Natural killer cell treated with Interleukin-12 subunit alpha and Interleukin-12 subunit beta and Interleukin-15 and Interleukin-18, amount 100 ng/mL, for 72 hours (primary cell): ENCODE measurements at regions not wholly inside any gene's neighbourhood (a gene's known extent, or its start where the extent isn't known, plus 50 kb on each side); places are given as distances from the start of the nearest gene placed in this dataset.
A peak's percentile ranks its signal among the peaks of the same experiment; 100 is the strongest.
"Not testable (repeated sequence)": the region's sequence is repeated elsewhere in the genome, so short reads cannot be mapped to it uniquely, and the experiment has no call there.

Source experiments
- ATAC-seq, 2 donors: fragments of 150-1000 bp; cut with Tn5 transposase in 1 of 2; sonication (Bioruptor Pico), chemical (Tn5 transposase) in 1 of 2; 2 replicates each; pipeline ENCODE4 v1.10.0; 2021
- DNase-seq: peaks from one replicate; pipeline ENCODE4 v3.0.0; 2022; ENCODE audit warnings: low spot score
- H3K27ac Mint-ChIP-seq, 2 donors: 1 replicate in 1 of 2; 2 replicates in 1 of 2; pipeline ENCODE4 v1.8.0; 2022; ENCODE audit warnings: mixed read lengths in 2 of 2, mild to moderate bottlenecking in 1 of 2, moderate library complexity in 1 of 2
- H3K27me3 Mint-ChIP-seq, 2 donors: 1 replicate in 1 of 2; 2 replicates in 1 of 2; pipeline ENCODE4 v1.8.0; 2022; ENCODE audit warnings: mixed read lengths in 2 of 2
- H3K36me3 Mint-ChIP-seq: one replicate; pipeline ENCODE4 v1.8.0; 2022; ENCODE audit warnings: mixed read lengths
- H3K4me1 Mint-ChIP-seq, 2 donors: 1 replicate in 1 of 2; 2 replicates in 1 of 2; pipeline ENCODE4 v1.8.0; 2022; ENCODE audit warnings: low read depth in 2 of 2, mixed read lengths in 2 of 2, mild to moderate bottlenecking in 1 of 2
- H3K4me3 Mint-ChIP-seq: one replicate; pipeline ENCODE4 v1.8.0; 2022; ENCODE audit warnings: mixed read lengths
- H3K9me3 Mint-ChIP-seq: 2 replicates; pipeline ENCODE4 v1.8.0; 2022; ENCODE audit warnings: mixed read lengths

- Mint-ChIP-seq H3K36me3 (no peaks in the 10 kb centered on the region), H3K27ac (no peak overlapping the region), H3K27me3 (no peaks in the 10 kb centered on the region), H3K9me3 (no peaks in the 10 kb centered on the region), H3K4me3 (no peak overlapping the region), H3K4me1 (no peaks in the 10 kb centered on the region)
- DNase-seq, result no peak
- ATAC-seq, result no peak
Observed at GRCh38 chr21:22791986-22792560, 1793.9 kb downstream of the NCAM2 start.

DNA sequence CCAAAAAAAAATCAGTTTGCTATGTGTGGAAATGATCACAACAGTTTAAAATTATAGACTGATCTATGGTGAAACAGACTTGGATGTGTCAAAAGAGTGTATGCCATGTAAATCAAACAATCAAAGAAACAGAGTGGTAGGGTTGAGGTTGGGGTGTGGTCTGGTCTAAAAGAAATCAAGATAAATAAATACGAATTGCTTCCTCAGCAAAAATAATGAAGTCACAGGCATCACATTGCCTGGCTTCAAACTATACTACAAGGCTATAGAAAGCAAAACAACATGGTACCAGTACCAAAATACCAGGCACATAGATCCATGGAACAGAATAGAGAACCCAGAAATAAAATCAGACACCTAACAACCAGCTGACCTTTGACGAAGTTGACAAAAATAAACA is 1796.9 kb downstream of the NCAM2 start:
- DNase-seq (no peak), ATAC-seq (no peak)
- Mint-ChIP-seq H3K4me3 (no peak overlapping the region), H3K4me1 (no peaks in the 10 kb centered on the region), H3K36me3 (no peaks in the 10 kb centered on the region), H3K9me3 (no peaks in the 10 kb centered on the region), H3K27ac (no peak overlapping the region), H3K27me3 (no peaks in the 10 kb centered on the region)

DNA sequence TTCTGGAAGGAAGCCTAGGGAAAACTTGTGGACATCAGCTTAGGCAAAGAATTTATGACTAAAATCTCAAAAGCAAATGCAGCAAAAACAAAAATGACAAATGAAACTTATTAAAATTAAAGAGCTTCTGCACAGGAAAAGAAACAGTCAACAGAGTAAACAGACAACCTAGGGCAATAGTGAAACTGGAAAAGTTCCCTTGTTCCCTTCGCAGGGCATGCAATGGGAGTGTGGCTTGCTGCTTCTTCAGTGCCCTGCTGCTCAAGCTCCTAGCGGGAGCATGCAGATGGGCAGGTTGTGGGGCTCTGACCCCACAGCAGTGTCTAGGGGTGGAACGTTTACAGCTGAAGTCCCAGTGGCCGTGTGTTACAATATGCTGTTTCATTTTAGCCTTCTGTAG is 1797.4 kb downstream of the NCAM2 start:
- H3K4me1 Mint-ChIP-seq, result no peaks in the 10 kb centered on the region
- ATAC-seq, result no peak
- no peaks in the 10 kb centered on the region for H3K9me3 Mint-ChIP-seq
- H3K27ac Mint-ChIP-seq, result no peak overlapping the region
- DNase-seq, result no peak
- H3K36me3 Mint-ChIP-seq, result no peaks in the 10 kb centered on the region
- no peaks in the 10 kb centered on the region for H3K27me3 Mint-ChIP-seq
- H3K4me3 Mint-ChIP-seq, result no peak overlapping the region

DNA sequence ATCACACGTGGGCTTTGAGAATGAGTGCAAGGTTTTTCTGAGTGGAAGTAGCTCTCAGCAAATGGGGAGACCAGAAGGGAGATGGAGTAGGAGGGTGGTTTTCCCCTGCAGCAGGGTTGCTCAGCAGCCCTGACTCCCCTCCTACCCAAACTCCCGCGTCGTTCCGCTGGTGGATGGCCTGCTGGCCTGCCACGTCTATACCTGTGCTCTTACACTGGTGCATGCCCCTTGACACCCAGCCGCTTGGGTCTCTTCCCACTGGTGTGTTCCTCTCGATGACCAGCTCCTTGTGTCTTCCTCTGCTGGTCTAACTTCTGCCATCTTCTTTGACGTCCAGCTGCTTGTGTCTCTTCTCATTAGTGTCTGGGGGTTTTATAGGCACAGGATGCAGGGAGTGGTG is 1797.9 kb downstream of the NCAM2 start:
- Mint-ChIP-seq H3K4me3 (no peak overlapping the region), H3K27ac (no peak overlapping the region), H3K9me3 (no peaks in the 10 kb centered on the region), H3K4me1 (no peaks in the 10 kb centered on the region), H3K27me3 (no peaks in the 10 kb centered on the region), H3K36me3 (no peaks in the 10 kb centered on the region)
- ATAC-seq (peak in 1 of 2 donors; percentile 24), DNase-seq (peak; percentile 35)

- H3K27ac Mint-ChIP-seq, result no peak overlapping the region
- H3K4me1 Mint-ChIP-seq, result no peaks in the 10 kb centered on the region
- ATAC-seq, result no peak
- H3K36me3 Mint-ChIP-seq, result peaks cover 5% of the 10 kb centered on the region
- peaks cover 10% of the 10 kb centered on the region for H3K9me3 Mint-ChIP-seq
- no peak for DNase-seq
- no peaks in the 10 kb centered on the region for H3K27me3 Mint-ChIP-seq
- H3K4me3 Mint-ChIP-seq, result no peak overlapping the region
Observed at GRCh38 chr21:22804151-22804550, 1805.9 kb downstream of the NCAM2 start.

DNA sequence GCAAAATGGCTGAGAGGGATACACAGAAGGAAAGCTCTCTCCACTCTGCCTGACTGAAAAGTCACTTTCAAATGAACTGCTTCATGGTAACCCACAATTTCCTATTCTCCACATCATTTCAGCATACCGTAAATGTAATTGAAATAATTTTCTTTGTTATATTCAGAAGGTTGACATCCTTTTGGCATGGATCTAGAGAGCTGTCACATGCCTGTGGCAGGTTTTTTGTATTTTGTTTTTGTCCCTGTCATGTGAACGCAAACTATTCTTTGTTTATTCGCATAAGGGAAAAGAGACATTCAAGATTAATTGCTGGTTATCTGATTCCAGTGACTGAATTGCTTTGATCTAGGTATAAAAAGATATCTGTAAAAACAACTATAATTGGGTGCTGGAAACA is 1808.1 kb downstream of the NCAM2 start:
- ATAC-seq, result no peak
- no peak for DNase-seq
- Mint-ChIP-seq H3K27ac (no peak overlapping the region), H3K4me1 (no peaks in the 10 kb centered on the region), H3K9me3 (peaks cover 13% of the 10 kb centered on the region), H3K36me3 (peaks cover 5% of the 10 kb centered on the region), H3K27me3 (no peaks in the 10 kb centered on the region), H3K4me3 (no peak overlapping the region)

DNA sequence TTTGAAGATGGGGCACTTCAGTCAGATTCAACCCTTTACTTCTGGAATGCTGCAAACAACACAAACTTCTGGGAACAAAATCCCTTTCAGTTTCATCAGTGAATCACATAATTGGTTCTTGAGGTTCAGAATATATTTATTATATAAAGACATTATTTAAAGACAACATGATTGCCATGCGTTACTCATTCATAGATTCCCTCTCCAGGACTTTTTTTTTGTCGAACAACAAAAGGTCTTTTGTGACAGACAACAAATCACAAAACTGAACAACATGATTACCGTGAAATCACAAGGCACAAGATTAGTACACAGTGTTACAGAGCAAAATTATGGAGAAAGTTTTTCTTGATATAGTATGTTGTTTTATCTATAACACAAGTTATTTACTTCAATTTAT is 1815.0 kb downstream of the NCAM2 start:
- no peaks in the 10 kb centered on the region for H3K27me3 Mint-ChIP-seq
- no peaks in the 10 kb centered on the region for H3K4me1 Mint-ChIP-seq
- H3K9me3 Mint-ChIP-seq, result peaks cover 14% of the 10 kb centered on the region
- peaks cover 5% of the 10 kb centered on the region for H3K36me3 Mint-ChIP-seq
- no peak for ATAC-seq
- no peak for DNase-seq
- H3K27ac Mint-ChIP-seq, result no peak overlapping the region
- no peak overlapping the region for H3K4me3 Mint-ChIP-seq

DNA sequence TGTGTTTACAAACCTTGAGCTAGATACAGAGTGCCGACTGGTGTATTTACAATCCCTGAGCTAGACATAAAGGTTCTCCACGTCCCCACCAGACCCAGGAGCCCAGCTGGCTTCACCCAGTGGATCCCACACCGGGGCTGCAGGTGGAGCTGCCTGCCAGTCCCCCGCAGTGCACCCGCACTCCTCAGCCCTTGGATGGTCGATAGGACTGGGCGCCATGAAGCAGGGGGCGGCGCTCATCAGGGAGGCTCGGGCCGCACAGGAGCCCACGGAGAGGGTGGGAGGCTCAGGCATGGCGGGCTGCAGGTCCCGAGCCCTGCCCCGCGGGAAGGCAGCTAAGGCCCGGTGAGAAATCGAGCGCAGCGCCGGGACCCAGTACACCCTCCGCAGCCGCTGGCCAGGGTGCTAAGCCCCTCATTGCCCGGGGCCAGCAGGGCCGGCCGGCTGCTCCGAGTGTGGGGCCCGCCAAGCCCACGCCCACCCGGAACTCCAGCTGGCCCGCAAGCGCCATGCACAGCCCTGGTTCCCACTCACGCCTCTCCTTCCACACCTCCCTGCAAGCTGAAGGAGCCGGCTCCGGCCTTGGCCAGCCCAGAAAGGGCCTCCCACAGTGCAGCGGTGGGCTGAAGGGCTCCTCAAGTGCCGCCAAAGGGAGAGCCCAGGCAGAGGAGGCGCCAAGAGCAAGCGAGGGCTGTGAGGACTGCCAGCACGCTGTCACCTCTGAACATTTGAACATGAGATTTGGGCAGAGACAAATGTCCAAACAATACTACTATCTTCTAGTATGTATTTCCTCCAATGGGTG is 1820.7 kb downstream of the NCAM2 start:
- not testable (repeated sequence) for H3K36me3 Mint-ChIP-seq, DNase-seq, ATAC-seq, H3K4me3 Mint-ChIP-seq, H3K27ac Mint-ChIP-seq, H3K4me1 Mint-ChIP-seq, H3K9me3 Mint-ChIP-seq, H3K27me3 Mint-ChIP-seq

GRCh38 chr21:22827422-22827821 is 1829.2 kb downstream of the NCAM2 start:
- H3K4me1 Mint-ChIP-seq, result no peaks in the 10 kb centered on the region
- H3K4me3 Mint-ChIP-seq, result no peak overlapping the region
- no peaks in the 10 kb centered on the region for H3K27me3 Mint-ChIP-seq
- ATAC-seq (no peak), DNase-seq (no peak)
- H3K9me3 Mint-ChIP-seq, result peaks cover 15% of the 10 kb centered on the region
- peaks cover 12% of the 10 kb centered on the region for H3K36me3 Mint-ChIP-seq
- no peak overlapping the region for H3K27ac Mint-ChIP-seq

GRCh38 chr21:22842875-22843274 is 1844.7 kb downstream of the NCAM2 start:
- H3K36me3 Mint-ChIP-seq, result no peaks in the 10 kb centered on the region
- peaks cover 2% of the 10 kb centered on the region for H3K9me3 Mint-ChIP-seq
- H3K27me3 Mint-ChIP-seq, result no peaks in the 10 kb centered on the region
- no peak overlapping the region for H3K4me3 Mint-ChIP-seq
- no peaks in the 10 kb centered on the region for H3K4me1 Mint-ChIP-seq
- no peak overlapping the region for H3K27ac Mint-ChIP-seq
- DNase-seq (no peak), ATAC-seq (no peak)

DNA sequence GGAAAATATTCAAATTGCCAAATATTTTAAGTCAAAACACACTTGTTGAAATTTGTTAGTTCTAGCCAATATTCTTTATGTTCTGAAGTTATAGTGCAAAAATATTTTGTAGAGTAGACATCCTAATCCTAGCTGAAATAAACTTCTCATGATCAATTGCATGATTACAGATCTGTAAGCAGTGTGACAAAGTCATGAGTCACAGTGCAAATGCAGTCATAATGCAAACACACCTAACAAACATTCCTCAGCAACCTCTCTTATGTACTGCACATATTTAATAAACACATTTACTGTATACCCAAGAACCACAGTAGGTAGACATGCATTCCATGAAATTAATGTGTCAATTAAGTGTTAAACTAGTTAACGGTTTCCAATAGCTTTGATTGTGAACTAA is 1857.4 kb downstream of the NCAM2 start:
- H3K9me3 Mint-ChIP-seq, result peaks cover 10% of the 10 kb centered on the region

GRCh38 chr21:22871692-22872091 is 1873.5 kb downstream of the NCAM2 start:
- Mint-ChIP-seq H3K36me3 (no peaks in the 10 kb centered on the region), H3K27me3 (no peaks in the 10 kb centered on the region), H3K27ac (no peak overlapping the region), H3K9me3 (peaks cover 8% of the 10 kb centered on the region), H3K4me1 (no peaks in the 10 kb centered on the region), H3K4me3 (no peak overlapping the region)
- ATAC-seq (no peak), DNase-seq (no peak)

More for the DNA sequence above, 1857.4 kb downstream of the NCAM2 start:
- Mint-ChIP-seq H3K4me3 (no peak overlapping the region), H3K27me3 (no peaks in the 10 kb centered on the region), H3K36me3 (peaks cover 4% of the 10 kb centered on the region), H3K4me1 (no peaks in the 10 kb centered on the region), H3K27ac (no peak overlapping the region)
- ATAC-seq (no peak), DNase-seq (no peak)

GRCh38 chr21:22880573-22880972 is 1882.4 kb downstream of the NCAM2 start:
- Mint-ChIP-seq H3K4me3 (no peak overlapping the region), H3K9me3 (peaks cover 17% of the 10 kb centered on the region), H3K27ac (no peak overlapping the region), H3K27me3 (no peaks in the 10 kb centered on the region), H3K4me1 (no peaks in the 10 kb centered on the region), H3K36me3 (peaks cover 4% of the 10 kb centered on the region)
- ATAC-seq, result no peak
- no peak for DNase-seq

- no peak for ATAC-seq
- Mint-ChIP-seq H3K27me3 (no peaks in the 10 kb centered on the region), H3K27ac (no peak overlapping the region)
Observed at GRCh38 chr21:22881131-22881530, 1882.9 kb downstream of the NCAM2 start.

DNA sequence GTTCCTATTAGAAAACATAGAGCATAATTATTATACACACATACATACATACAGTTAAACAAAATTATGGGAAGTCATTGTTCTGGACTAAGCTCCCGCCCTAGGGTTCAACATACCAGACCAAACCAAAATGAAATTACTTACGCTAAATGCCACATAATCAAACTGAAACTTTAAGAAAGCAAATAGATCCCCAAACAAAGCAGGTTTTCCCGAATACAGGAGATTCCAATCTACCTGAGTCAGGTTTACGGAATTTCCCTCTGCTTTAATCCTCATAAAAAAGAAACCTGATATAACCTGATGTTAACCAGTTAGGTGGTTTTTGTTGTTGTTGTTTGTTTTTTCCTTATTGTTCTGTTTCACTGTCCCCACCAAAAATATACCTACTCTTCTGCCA is 1886.9 kb downstream of the NCAM2 start:
- no peaks in the 10 kb centered on the region for H3K4me1 Mint-ChIP-seq
- no peaks in the 10 kb centered on the region for H3K36me3 Mint-ChIP-seq
- H3K4me3 Mint-ChIP-seq, result no peak overlapping the region
- H3K9me3 Mint-ChIP-seq, result peaks cover 12% of the 10 kb centered on the region
- no peaks in the 10 kb centered on the region for H3K27me3 Mint-ChIP-seq
- no peak overlapping the region for H3K27ac Mint-ChIP-seq
- no peak for ATAC-seq
- no peak for DNase-seq

More at GRCh38 chr21:22881131-22881530, 1882.9 kb downstream of the NCAM2 start:
- H3K9me3 Mint-ChIP-seq, result peaks cover 17% of the 10 kb centered on the region
- H3K4me1 Mint-ChIP-seq, result no peaks in the 10 kb centered on the region
- peaks cover 4% of the 10 kb centered on the region for H3K36me3 Mint-ChIP-seq
- no peak for DNase-seq
- no peak overlapping the region for H3K4me3 Mint-ChIP-seq
